Activated CD4-positive, alpha-beta T cell treated with anti-CD3 and anti-CD28 coated beads, Interleukin-2, amount 50 U/mL, for 24 hours (primary cell): ENCODE measurements at regions not wholly inside any gene's neighbourhood (a gene's known extent, or its start where the extent isn't known, plus 50 kb on each side); places are given as distances from the start of the nearest gene placed in this dataset.

Source experiments
- DNase-seq, 2 donors: peaks; one replicate each; pipeline ENCODE4 v3.0.0-alpha.2; 2020; ENCODE audit warnings: low read depth in 1 of 2, low spot score in 1 of 2

DNA sequence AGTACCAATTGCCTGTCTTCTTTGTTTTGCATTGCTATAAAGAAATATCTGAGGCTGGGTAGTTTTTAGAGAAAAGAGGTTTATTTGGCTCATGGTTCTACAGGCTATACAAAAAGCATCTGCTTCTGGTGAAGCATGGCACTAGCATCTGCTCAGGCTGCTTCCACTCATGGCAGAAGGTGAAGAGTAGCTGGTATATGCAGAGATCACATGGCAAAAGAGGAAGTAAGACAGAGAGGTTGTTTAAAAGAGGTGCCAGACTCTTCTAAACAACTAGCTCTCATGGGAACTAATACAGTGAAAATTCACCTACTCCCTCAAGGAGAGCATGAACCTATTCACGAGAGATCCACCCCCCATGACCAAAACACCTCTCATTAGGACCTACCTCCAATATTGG is 56.7 kb upstream of the GUCA2B start:
- DNase-seq, result no peak

DNA sequence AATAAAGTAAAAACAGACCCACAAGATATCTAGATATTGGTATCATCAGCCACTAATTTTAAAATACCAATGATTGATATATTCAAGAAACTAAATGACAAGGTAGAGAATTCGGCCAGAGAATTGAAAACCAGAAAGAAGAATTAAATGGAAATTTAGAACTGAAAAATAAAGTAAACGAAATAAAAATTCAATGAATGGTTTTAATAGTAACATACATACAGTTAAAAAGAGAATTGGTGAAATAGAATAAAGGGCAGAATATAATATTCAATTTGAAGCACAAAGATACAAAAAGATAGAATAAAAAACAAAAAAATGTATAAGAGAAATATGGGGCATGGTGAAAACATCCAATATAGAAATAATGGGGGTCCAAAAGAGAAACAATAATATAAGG is 64.0 kb upstream of the GUCA2B start:
- DNase-seq, result no peak

GRCh38 chr1:42086146-42086545 is 67.1 kb upstream of the GUCA2B start:
- DNase-seq, result no peak

DNA sequence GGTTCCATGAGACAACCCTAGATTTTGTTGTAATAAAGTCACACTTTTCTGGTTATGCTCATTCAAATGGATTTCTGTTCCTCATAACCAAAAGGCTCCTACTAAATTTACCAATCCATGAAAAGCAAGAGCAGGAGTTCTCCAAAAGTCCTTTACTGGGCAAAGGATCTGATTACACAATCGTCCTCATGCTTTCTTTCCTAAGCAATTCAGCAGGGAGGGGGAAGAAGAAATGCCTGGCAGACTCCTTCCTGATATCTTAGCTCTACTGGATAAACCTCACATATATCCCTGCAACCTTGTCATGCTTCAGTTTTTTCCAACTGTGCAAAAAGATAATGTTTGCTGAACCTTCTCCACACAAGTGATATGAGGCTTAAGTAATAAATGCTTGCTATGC is 67.6 kb upstream of the GUCA2B start:
- DNase-seq, result no peak

DNA sequence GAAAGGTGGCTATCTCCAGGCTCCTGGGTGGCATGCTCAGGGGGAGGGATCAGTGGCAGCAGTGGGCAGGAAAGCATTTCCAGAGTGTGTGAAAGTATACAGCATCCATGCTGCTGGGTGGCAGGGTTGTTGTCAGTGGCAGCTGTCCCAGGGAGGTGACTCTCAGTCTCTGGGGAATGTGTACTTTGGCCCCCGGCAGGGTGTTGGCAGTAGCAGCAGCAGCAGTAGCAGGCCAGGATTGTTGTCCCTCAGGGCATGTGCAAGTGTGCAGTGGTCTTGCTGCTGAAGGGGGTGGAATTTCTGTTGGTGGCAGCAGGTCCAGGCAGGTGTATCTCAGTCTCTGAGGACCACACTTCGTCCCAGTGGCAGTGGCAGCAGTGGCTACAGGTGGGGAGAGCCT is 71.7 kb upstream of the GUCA2B start:
- no peak for DNase-seq

GRCh38 chr1:42075179-42075578 is 78.0 kb upstream of the GUCA2B start:
- DNase-seq, result no peak

- no peak for DNase-seq
These were observed 82.2 kb upstream of the GUCA2B start for GRCh38 chr1:42070996-42071395.

GRCh38 chr1:42057800-42058199 is 95.4 kb upstream of the GUCA2B start:
- DNase-seq, result no peak

GRCh38 chr1:42056460-42056859 is 96.8 kb upstream of the GUCA2B start:
- DNase-seq, result no peak

DNA sequence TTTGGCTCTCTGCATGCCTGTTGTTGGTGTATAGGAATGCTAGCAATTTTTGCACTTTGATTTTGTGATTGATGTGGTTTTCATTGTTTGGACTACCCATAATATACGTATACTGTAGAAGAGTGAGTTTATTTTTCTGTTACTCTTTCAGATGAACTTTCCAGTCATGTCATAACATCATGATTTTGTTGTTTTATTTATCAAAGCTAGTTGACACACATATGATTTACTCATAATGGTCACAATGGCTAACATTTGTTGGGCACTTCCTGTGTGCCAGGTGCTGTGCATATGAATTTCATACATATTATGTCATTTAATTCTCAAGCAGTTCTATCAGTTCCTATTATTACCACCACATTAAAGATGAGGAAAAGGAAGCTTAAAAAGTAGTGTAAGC is 98.1 kb upstream of the GUCA2B start:
- DNase-seq, result no peak

- DNase-seq, result no peak
These were observed 101.0 kb upstream of the GUCA2B start for GRCh38 chr1:42052072-42052699.

GRCh38 chr1:42047508-42047880 is 105.7 kb upstream of the GUCA2B start:
- no peak for DNase-seq

GRCh38 chr1:42046761-42047507 is 106.3 kb upstream of the GUCA2B start:
- no peak for DNase-seq

DNA sequence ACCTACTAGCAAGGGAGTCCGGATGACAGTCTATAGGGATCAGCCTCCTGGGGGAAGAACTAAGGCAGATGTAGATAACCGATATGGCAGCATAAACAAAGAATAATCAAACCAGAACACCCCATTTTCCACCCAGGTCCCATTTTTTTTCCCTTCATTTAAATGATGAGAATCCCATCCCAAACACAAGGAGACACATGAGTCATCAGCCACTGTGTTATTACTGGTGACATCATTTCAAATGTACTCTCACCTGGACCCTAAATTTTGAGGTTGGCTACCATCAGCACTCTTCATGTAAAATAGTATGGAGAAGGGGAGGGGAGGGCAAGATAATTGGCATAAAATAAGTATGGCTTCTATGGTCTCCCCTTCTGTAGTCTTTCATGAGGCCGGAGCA is 108.9 kb upstream of the GUCA2B start:
- no peak for DNase-seq

GRCh38 chr1:42043811-42044210 is 109.4 kb upstream of the GUCA2B start:
- no peak for DNase-seq

DNA sequence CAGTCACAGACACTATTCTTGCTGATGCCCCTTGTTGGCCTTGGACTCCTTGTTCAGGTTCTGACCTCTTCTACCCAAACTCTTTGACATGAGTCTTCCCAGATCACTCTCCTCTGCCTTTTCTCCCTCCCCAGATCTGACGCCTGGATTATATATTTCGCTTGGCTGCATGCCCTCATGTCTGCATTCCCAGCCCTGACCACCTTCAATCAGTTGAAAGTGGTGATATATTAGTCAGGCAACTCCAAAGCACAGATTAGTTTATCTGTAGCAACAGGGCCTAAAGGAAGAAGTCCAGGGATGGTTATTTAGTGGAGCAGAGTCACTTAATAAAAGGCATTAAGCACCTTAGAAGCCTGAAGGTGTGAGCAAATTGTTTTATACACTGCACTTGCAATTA is 110.0 kb upstream of the GUCA2B start:
- no peak for DNase-seq

DNA sequence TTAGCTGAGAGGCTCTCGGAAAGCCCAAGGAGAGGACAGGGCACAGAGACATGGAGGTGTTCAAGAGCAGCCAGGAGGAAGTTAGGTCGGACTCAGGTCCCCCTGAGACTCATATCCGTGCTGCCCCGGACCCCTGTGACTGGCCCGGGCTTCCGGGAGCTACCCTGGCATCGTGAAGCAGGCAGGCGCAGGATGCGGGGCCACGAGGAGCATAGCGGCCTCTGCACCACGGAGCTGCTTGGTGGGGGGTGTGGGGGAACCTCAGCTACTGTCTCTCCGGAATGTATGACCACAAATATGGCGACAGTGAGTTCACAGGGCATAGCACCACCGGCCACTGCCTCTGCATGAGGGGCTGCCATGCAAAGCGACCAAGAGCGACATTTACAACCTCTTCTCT is 112.2 kb upstream of the GUCA2B start:
- no peak for DNase-seq

DNA sequence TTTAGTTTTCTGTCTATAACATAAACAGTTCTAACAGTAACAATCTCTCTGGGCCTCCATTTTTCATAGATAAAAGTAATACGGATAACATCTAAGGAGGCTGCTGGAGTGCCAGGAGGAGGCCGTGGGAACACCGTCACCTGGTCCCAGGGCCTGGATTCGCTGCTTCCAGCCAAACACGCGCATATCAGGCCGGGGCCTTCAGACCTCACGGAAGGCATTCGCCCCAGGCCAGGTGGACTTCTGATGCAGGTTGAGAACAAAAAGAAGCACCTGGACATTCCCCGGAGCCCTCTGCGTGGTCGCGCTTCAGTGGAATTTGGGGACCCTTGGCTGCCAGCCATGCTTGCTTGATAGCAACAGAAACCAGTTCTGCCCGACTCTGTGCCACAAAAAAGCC is 113.1 kb upstream of the GUCA2B start:
- no peak for DNase-seq

GRCh38 chr1:42038261-42038660 is 114.9 kb upstream of the GUCA2B start:
- no peak for DNase-seq

DNA sequence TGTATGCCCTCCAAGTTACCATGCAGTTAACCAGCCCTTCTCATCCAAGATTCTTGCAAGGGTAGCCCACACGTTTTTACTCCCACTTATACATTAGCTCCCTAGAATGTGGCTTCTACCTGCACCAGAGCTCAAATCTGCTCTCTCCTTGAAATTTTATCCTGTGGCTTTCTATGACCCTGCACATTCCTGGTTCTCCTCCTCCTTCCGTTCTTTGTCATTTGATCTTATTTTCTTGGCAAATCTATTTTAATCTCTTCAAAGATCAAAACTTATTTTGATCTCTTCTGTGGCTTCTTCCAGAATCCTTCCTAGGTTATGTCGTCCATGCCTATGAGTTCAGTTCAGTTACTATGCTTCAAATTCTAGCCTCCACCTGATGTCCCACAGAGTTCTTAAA is 115.6 kb upstream of the GUCA2B start:
- DNase-seq, result no peak

- no peak for DNase-seq
These were observed 116.0 kb upstream of the GUCA2B start for GRCh38 chr1:42037161-42037560.

GRCh38 chr1:42035830-42036604 is 117.2 kb upstream of the GUCA2B start:
- peak; percentile 97 to 99 for DNase-seq
